Fibroblast of the aortic adventitia (primary cell): ENCODE measurements at regions not wholly inside any gene's neighbourhood (a gene's known extent, or its start where the extent isn't known, plus 50 kb on each side); places are given as distances from the start of the nearest gene placed in this dataset.

Experiments used
- DNase-seq: peaks from one replicate; pipeline ENCODE4 v3.0.0-alpha.2; 2010; ENCODE audit warnings: low read depth
- H3K4me3 ChIP-seq: 2 replicates; pipeline ENCODE4 v1.5.1; 2011; ENCODE audit warnings: low read depth, mild to moderate bottlenecking, control low read depth, low read length, moderate library complexity
- TF ChIP-seq, protein P1 (sequence below): IDR thresholded peaks from 2 replicates; pipeline ENCODE4 v1.5.1; 2011; ENCODE audit warnings: mild to moderate bottlenecking, low read length, control low read depth, inconsistent platforms; ENCODE audit not compliant: insufficient read depth

DNA sequence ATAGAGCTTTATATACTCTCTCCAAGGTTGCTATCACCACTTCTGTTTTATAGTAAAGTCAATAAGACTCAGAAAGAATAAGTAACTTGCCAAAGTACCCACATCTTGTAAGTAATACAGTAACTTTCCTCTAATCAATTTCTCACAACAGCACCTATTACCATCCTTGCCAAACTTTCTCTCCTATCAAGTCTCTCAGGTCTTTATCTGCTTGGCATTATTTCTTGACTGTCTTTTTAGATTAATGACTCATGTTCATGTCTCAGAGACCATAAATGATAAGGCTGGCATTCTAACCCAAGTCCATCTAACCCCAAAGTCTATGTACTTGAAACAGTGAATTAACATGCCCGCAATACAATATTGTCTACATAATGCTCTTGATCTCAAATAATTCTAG, 618.0 kb upstream of the ZEB2 start:
- DNase-seq, result no peak
- TF ChIP-seq, protein P1, sequence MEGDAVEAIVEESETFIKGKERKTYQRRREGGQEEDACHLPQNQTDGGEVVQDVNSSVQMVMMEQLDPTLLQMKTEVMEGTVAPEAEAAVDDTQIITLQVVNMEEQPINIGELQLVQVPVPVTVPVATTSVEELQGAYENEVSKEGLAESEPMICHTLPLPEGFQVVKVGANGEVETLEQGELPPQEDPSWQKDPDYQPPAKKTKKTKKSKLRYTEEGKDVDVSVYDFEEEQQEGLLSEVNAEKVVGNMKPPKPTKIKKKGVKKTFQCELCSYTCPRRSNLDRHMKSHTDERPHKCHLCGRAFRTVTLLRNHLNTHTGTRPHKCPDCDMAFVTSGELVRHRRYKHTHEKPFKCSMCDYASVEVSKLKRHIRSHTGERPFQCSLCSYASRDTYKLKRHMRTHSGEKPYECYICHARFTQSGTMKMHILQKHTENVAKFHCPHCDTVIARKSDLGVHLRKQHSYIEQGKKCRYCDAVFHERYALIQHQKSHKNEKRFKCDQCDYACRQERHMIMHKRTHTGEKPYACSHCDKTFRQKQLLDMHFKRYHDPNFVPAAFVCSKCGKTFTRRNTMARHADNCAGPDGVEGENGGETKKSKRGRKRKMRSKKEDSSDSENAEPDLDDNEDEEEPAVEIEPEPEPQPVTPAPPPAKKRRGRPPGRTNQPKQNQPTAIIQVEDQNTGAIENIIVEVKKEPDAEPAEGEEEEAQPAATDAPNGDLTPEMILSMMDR, result no peak
- H3K4me3 ChIP-seq, result no peak overlapping the region

DNA sequence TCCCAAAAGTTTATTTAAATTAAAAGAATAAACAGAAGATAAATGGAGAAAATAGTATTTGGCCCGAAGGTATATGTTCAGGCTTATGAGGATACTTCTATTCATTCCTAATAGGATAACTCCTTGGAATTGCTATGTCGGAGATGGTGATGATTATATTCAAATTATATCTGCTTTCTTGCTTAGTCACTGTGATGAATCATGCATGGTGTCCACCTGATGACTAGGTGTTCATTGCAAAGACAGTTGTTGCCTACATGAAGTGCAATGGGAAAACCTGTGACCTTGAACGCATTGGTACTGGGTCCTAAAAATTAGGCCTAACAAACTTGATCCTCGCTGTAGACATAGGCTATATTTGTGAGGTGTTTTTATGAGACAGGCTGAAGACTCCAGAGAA, 617.3 kb upstream of the ZEB2 start:
- no peak for DNase-seq
- no peak overlapping the region for H3K4me3 ChIP-seq
- TF ChIP-seq, protein P1, result no peak

DNA sequence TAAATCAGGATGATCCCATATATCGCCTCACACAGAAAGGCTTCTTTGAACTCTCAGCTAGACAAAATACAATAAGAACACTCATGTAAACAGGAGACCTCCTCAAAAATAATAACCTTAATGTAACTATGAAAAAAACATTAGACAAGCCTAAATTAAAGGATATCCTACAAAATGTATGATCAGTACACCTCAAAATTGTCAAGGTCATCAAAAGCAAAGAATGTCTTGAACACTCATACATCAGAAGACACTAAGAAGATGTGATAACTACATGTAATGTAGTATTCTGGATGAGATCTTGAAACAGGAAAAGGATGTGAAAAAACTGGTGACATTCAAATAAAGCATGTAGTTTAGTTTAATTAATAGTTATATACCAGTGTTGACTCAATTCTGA, 616.8 kb upstream of the ZEB2 start:
- no peak overlapping the region for H3K4me3 ChIP-seq
- TF ChIP-seq, protein P1, result no peak
- DNase-seq, result no peak

- DNase-seq, result no peak
- H3K4me3 ChIP-seq, result no peak overlapping the region
- TF ChIP-seq, protein P1, result no peak
Observed at GRCh38 chr2:145126146-145126545, 606.2 kb upstream of the ZEB2 start.

GRCh38 chr2:145124085-145124484, 604.2 kb upstream of the ZEB2 start:
- H3K4me3 ChIP-seq, result no peak overlapping the region
- DNase-seq, result peak; percentile 28
- TF ChIP-seq, protein P1, result no peak

DNA sequence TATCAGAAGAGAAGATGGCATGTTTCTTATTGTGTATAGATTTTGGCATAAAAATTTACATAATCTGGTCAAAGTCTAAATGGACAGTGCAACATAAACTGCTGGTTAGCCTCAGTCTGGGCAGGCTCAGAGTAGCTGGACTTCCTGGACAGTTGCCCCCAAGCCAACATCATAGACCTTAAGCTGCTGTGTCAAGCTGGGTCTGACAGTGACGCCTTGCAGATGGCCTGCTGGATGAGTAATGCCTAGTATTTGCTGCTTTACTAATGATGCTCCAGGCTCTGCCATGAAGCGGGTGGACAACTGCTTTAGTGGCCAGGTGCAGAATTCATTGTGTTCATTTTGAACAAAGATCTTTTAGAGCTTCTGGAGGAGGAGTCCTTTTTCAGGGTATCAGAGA, 603.7 kb upstream of the ZEB2 start:
- H3K4me3 ChIP-seq, result no peak overlapping the region
- TF ChIP-seq, protein P1, result no peak
- DNase-seq, result peak; percentile 72

GRCh38 chr2:145119225-145119624, 599.3 kb upstream of the ZEB2 start:
- TF ChIP-seq, protein P1, result no peak
- H3K4me3 ChIP-seq, result no peak overlapping the region
- no peak for DNase-seq
